ENCODE measurements at regions not wholly inside any gene's neighbourhood (a gene's known extent, or its start where the extent isn't known, plus 50 kb on each side); places are given as distances from the start of the nearest gene placed in this dataset.

DNA sequence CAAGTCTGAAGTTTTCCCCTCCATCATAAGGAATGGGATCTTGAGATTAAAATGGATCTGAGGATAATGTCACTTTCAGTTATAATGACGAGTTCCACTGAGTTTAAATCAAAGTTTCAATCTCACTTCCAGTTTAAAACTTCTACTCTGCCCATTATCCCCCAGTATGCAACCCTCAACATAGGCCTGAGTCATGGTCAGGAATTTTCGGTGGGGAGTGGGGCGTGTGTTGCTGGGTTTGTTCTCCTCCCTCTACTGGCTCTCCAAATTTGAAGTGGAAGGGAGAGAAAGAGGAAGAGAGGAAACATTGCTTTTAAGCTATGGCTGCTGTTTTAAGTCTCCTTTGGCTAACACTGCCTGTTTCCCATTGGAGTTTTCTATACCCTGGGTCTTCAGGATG lies 152.9 kb downstream of the TM2D1 start:
- TF ChIP-seq EZH2phosphoT487 (IDR thresholded peaks at IDR 0.05): no peak
- TF ChIP-seq, protein P1, sequence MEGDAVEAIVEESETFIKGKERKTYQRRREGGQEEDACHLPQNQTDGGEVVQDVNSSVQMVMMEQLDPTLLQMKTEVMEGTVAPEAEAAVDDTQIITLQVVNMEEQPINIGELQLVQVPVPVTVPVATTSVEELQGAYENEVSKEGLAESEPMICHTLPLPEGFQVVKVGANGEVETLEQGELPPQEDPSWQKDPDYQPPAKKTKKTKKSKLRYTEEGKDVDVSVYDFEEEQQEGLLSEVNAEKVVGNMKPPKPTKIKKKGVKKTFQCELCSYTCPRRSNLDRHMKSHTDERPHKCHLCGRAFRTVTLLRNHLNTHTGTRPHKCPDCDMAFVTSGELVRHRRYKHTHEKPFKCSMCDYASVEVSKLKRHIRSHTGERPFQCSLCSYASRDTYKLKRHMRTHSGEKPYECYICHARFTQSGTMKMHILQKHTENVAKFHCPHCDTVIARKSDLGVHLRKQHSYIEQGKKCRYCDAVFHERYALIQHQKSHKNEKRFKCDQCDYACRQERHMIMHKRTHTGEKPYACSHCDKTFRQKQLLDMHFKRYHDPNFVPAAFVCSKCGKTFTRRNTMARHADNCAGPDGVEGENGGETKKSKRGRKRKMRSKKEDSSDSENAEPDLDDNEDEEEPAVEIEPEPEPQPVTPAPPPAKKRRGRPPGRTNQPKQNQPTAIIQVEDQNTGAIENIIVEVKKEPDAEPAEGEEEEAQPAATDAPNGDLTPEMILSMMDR (IDR thresholded peaks at IDR 0.05): no peak

Measured in neural progenitor cell (in vitro differentiated cells).